NCI-H1436 (cell line): ENCODE measurements at regions not wholly inside any gene's neighbourhood (a gene's known extent, or its start where the extent isn't known, plus 50 kb on each side); places are given as distances from the start of the nearest gene placed in this dataset.
A peak's percentile ranks its signal among the peaks of the same experiment; 100 is the strongest.
"Not testable (repeated sequence)": the region's sequence is repeated elsewhere in the genome, so short reads cannot be mapped to it uniquely, and the experiment has no call there.

ENCODE experiments used
- DNase-seq: peaks from one replicate; lab custom pipeline; 2025; lab: John Stamatoyannopoulos, UW

DNA sequence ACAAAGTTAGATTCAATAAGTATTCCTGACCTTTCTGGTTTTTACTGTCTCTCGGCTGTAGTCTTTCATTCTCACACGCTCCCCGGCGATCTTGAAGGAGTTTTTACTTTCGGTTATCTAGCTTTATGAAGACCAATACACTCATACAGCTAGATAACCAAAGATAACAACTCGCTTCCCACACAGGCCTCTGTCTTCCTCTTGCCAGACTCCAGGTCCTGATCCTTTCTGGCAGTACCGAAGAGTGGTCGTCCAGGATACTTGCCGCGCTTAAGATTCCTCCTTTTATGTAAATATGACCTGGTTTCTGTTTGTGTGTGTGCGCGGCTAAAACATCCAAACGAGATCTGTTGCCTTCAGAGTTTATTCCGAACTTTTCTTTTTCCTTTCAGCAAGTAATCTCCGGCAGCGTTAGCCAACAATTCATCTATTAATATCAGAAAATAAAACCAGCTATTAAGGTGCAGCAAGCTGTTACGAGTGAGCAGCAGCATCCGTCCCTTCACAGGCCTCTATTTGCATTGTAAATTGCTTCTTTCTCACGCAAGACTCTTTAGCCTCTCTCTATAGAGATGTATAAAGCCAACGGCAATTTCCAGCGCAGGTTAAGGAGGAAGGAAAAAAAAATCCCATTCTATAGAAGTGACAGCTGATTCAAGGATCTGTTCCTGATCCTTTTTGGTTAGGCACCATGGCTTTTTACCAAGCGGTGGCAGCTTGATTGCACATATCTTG lies 216.1 kb downstream of the MEF2C start:
- DNase-seq = no peak

GRCh38 chr5:88665750-88666215 lies 217.2 kb downstream of the MEF2C start:
- DNase-seq = no peak

DNA sequence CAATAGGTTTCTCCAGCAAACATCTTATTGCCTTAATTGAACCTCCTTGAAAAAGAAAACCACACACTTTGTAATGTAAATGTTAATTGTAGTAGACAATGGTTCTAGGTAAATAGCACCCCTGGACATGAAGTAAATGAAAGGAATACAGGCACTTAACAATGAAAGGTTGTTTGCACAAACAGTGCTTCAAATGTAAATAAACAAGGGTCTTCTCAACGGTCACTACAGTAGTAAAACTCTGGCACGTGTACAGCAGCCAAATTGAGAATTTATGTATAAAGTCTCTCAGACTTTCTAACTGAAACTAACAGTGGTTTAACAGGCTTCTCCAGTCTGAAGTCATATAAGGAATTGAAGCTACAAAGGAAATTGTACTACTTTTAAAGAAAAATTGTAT lies 218.3 kb downstream of the MEF2C start:
- no peak for DNase-seq

DNA sequence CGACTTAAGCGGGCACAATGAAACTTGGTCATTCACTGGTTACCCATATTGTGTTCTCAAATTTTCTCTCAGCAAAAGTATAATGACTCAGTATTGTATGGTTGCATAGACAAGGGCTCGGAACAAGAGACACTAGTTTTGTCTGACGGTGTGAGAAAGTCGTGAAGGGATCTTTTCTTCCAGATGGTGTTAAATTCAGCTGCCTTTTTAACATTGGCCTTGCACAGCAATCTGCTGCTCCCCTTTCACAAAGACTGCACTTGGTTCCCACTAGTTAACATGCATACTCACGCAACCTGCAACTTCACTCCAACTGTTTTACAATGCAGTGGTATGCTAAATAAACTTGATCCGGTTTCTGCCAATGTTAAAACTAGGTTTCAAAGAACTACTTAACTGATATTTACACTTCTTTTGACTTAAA lies 219.2 kb downstream of the MEF2C start:
- DNase-seq = no peak

DNA sequence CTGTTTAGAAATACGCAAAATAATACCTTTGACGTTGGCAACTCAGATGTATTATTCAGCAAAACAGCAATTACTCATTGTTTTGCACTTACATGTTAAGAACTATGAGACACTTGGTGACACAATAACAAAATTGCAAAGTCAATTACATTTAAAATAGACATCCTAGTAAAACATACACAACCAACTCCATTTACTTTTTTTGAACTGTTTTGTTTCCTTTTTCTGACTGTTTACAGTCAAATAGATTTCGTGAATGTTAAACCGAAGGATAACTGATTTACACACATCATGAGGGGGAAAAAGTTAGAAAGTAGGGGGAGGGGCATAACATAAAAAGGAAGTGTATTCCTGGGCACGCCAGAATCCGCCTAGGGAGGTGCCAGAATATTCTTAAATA lies 220.1 kb downstream of the MEF2C start:
- DNase-seq = no peak

- DNase-seq = no peak
These were observed 221.2 kb downstream of the MEF2C start for GRCh38 chr5:88661806-88662207.

DNA sequence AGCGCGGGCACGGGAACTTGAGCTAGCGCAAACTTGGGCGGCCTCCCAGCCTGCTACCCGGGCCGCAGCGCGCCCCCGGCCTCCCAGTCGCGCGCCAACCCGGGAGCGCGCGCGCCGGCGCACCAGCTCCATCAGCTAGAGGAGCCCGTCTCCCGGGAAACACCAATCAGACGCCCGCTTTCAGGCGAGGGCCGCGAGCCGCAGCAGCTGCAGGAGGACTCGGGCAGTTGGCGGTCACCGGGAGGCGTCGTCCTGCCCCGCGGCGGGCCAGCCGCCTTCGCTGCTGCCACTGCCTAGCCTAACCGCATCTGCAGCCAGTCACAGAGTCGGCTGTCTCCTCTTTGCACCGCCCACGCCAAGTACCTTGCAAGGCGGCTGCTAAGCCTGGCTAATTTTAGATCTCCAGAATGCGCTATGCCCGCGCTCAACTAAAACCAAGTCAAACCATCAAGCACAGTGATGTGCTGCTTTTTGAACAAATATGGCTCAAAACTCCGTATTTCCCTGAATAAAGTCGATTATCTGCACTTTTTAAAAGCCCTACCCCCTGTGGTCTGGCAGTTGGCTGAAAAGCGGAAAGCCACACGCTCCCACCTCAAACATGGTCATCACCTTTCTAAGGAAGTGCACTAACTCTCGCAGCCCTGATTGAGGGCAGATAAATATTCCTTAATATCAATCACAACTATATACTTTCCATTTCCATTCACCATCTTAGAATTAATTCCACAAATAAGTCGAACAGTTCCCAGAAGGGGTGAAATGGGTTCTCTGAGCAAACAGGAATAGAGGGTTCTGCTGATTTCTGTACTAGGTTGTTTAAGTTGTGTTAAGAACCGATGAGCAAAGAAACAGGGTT lies 221.8 kb downstream of the MEF2C start:
- DNase-seq = peak; percentile 78

GRCh38 chr5:88660264-88660946 lies 222.6 kb downstream of the MEF2C start:
- no peak for DNase-seq

DNA sequence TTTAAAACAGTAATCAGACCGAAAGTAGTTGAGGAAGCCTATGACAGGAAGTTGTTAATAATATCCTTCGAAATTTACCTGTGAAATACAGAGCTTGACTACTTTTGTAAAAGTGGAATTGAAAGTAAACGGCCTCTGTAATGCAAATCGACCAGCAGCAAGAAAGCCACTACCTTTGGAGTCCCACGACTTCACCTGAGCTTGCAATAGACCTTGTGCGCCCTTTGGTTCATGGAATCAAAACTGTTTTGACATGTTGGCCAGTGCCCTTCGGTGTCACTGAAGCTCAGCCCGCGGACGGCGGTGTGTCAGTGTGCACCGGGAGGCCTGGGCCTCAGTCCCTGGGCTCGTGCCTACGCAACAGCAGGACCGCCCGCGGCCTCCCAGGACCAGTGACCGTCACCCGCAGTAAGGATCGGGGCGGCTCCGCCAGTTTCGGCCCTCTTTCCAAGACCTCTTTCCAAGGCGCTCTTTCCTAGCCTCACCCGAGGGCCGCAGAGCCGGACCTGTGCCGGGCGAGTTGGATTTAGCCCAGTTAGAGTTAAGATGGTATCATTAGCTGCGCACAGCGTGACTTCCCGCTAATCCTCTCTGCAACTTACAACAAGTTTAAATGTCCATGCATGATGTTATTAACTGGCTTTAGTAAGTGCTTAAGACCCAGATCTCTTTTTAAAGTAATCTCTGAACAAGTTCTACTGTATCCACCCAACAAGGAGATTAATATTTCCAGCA lies 223.3 kb downstream of the MEF2C start:
- no peak for DNase-seq

- no peak for DNase-seq
These were observed 224.1 kb downstream of the MEF2C start for GRCh38 chr5:88658886-88659285.

DNA sequence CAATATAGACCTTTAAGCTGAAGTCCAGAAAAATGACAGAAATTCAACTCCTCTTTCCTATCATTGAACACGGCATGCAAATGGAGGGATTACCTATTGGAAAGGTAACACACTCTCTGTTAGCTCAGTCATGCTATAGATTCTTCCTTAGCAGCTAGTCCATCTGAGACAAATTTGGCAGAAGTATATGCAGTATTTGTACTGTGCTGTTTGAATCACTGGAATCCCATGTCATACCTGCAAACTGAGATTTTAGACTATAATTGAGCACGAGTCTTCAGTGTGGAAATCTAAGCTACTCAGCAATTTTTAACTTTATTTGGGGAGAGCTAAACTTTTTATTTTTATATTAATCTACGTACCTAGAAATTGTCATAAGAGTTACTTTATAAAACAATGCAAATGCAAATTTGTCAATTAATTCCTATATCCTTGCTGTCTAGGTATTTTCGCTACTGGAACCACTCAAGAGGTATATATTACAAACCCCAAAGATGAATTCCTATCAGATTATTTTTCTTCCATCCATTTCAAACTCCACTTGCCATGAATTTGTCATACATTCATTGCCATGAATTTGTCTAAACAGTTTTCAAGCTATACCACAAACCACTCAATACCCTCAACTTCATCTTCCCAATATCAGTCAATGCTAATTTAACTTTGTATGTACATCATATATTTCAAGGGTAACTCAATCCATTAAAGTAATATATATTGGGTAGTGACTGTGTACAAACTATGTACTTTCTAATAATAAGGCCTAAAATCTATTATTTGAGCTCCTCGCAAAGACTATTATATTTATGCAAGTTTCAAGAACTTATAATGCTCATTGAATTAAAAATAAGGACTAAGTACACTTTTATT lies 224.8 kb downstream of the MEF2C start:
- DNase-seq = no peak

GRCh38 chr5:88657136-88657535 lies 225.8 kb downstream of the MEF2C start:
- DNase-seq = no peak

GRCh38 chr5:88656221-88656950 lies 226.6 kb downstream of the MEF2C start:
- no peak for DNase-seq

DNA sequence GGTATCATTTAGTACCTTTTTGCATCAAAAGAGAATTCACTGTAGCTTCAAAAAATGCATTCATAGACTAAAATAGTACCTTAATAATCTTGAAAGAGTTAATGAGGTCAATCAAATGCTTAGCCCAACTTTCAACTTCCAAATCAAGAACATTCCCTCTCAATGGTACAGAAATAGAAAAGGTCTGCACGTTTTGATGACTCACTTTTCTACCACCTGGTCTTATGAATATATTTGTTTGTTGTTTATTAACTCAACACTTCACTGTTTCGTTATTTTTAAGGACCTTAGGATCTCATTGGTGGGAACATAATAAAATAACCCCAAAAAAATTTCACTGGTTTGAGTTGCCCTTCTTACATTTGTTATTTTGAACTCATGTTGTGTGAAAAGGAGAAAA lies 229.5 kb downstream of the MEF2C start:
- no peak for DNase-seq

GRCh38 chr5:88647901-88648300 lies 235.1 kb downstream of the MEF2C start:
- no peak for DNase-seq

DNA sequence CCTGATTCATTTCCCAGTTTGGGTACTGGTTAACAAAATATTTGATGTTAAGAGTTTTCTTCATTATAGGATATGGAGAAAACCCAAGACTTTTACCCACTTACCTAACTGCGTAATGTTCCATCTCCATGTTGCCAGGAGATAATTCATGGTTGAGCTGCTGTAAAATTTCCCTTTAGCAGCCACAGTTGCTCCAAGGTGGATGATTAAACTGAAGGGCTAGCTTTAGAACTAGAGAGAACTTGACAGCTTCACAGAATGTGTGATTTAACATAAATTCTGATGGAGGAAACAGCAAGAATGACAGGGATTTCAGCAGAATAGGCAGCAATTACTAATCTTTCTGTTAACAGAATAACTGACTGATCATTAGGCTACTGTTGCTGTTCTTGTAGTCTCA lies 236.1 kb downstream of the MEF2C start:
- DNase-seq = no peak

GRCh38 chr5:88644676-88645075 lies 238.3 kb downstream of the MEF2C start:
- DNase-seq = no peak

DNA sequence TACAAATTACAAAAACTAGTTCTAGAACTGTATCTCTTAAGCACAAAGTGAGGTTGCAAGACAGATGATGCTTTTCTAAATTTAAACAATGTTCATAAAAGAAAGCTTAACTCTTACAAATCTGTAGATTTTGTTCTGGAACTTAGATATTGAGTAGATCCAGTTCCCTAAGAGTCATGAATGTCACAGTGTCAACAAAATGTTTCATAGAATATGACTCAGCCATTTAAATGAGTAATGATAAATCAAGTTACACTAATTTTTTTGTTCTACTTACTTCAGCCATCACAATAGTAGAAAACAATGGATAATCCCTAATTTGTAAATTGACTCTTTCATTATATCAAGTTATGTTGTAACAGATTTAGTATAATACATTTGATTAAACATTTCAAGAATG lies 239.7 kb downstream of the MEF2C start:
- DNase-seq = no peak

DNA sequence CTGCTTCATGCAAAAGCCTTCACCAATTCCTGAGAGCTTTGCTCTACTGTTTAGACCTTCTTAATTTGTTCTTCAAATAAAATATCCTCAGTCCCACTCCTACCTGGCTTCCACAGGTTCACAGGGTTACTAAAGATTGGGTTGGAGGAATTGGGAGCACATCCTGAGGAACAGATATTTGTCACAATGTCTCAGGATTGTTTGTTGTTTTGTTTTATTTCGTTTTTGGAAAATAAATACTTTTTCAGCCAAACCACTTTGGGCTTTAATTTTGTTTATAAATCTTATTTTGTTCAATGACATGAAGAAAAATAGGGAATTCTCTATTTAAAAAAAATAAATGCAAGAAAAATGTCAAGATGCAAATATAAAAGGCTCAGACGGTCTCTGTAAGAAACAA lies 249.0 kb downstream of the MEF2C start:
- no peak for DNase-seq

GRCh38 chr5:88622890-88623289 lies 260.1 kb downstream of the MEF2C start:
- DNase-seq = not testable (repeated sequence)
